ENCODE measurements at regions not wholly inside any gene's neighbourhood (a gene's known extent, or its start where the extent isn't known, plus 50 kb on each side); places are given as distances from the start of the nearest gene placed in this dataset.

DNA sequence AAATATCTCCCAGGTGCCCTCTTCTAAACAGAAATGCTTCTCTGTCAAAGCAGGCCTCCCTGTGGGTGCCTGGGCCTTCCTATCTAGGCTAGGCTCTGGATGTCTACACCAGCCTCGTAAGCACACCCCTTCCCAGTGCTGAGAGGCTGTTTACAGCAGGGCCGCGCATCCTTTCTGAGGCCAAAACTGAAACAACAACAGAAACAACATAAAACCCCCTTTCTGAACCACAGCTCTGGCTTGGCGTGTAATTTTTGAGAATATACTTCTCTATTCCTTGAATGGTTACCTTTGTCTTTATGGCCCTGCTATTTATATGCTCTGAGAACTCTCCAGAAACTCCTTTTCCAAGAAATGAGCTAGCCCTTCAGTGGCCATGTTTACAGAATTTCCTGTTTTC is 118.4 kb downstream of the BCL2L11 start:
- peaks cover 6% of the 10 kb centered on the region for H3K36me3 Mint-ChIP-seq (ENCODE audit: insufficient read depth, unreplicated experiment)
- H3K4me1 Mint-ChIP-seq (ENCODE audit: insufficient read depth, unreplicated experiment), result peaks cover 10% of the 10 kb centered on the region
- TF ChIP-seq, protein P1, sequence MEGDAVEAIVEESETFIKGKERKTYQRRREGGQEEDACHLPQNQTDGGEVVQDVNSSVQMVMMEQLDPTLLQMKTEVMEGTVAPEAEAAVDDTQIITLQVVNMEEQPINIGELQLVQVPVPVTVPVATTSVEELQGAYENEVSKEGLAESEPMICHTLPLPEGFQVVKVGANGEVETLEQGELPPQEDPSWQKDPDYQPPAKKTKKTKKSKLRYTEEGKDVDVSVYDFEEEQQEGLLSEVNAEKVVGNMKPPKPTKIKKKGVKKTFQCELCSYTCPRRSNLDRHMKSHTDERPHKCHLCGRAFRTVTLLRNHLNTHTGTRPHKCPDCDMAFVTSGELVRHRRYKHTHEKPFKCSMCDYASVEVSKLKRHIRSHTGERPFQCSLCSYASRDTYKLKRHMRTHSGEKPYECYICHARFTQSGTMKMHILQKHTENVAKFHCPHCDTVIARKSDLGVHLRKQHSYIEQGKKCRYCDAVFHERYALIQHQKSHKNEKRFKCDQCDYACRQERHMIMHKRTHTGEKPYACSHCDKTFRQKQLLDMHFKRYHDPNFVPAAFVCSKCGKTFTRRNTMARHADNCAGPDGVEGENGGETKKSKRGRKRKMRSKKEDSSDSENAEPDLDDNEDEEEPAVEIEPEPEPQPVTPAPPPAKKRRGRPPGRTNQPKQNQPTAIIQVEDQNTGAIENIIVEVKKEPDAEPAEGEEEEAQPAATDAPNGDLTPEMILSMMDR (IDR thresholded peaks at IDR 0.05; ENCODE audit: unreplicated experiment), result no peak
- ChIA-PET CTCF (no interaction called here), POLR2A (interaction anchor here (0.6 to 0.7 kb wide), 2 partner anchors 13 to 109 kb away, joined by 3 to 5 read pairs; no protein-coding TSS in a partner anchor)
- H3K9me3 Mint-ChIP-seq (ENCODE audit: unreplicated experiment), result no peaks in the 10 kb centered on the region
- no peak for DNase-seq (ENCODE audit: unreplicated experiment)
- H3K27me3 Mint-ChIP-seq (ENCODE audit: insufficient read depth, unreplicated experiment), result no peaks in the 10 kb centered on the region
- no TSS peak for BruUV-seq (replicated peaks)
- intact Hi-C loops (cut with micrococcal nuclease), result no loop called here
- no peak overlapping the region for H3K4me3 Mint-ChIP-seq (ENCODE audit: unreplicated experiment)
- no peak overlapping the region for H3K27ac Mint-ChIP-seq (ENCODE audit: low read depth, unreplicated experiment)

DNA sequence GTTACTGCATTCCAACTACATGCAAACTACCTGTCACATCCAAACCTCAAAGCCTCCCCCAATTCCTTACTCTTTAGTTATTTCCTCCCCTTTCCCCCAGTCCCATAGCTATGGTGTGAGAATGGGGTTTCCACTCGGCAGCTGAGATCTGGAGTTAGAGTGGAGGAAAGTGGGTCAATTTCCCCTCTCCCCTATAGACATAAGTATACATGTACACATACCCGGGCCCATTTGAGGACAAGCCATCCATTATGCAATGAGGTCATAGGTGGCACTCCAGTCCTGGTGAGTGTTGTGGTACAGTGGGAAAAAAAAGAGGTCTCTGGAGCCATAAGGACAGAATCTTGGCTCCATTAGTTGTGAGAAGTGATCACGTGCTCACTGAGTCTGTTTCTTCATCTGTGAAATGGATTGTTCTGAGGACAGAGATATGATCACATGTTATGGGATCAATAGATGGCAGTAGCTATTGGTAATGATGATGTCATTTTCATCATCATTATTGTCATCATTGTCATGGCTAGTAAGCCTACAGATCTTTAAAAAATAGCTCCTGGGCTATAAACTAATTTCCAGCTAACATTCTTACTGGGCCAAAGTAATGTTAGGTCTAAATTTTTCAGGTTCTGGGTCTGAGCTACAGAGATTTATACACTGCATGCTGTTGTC is 119.0 kb downstream of the BCL2L11 start:
- TF ChIP-seq, protein P1 (IDR thresholded peaks at IDR 0.05; ENCODE audit: unreplicated experiment), result no peak
- Mint-ChIP-seq H3K27me3 (ENCODE audit: insufficient read depth, unreplicated experiment) (no peaks in the 10 kb centered on the region), H3K4me3 (ENCODE audit: unreplicated experiment) (no peak overlapping the region), H3K36me3 (ENCODE audit: insufficient read depth, unreplicated experiment) (peaks cover 6% of the 10 kb centered on the region), H3K4me1 (ENCODE audit: insufficient read depth, unreplicated experiment) (peaks cover 10% of the 10 kb centered on the region), H3K9me3 (ENCODE audit: unreplicated experiment) (no peaks in the 10 kb centered on the region), H3K27ac (ENCODE audit: low read depth, unreplicated experiment) (no peak overlapping the region)
- DNase-seq (ENCODE audit: unreplicated experiment), result no peak
- intact Hi-C loops (cut with micrococcal nuclease), result no loop called here
- no TSS peak for BruUV-seq (replicated peaks)
- ChIA-PET CTCF (interaction anchor here (1.2 kb wide), 1 partner anchor 469 kb away, joined by 3 read pairs; no protein-coding TSS in a partner anchor), POLR2A (interaction anchor here (0.6 kb wide), 1 partner anchor 110 kb away, joined by 3 read pairs; no protein-coding TSS in a partner anchor)

- peaks cover 17% of the 10 kb centered on the region for H3K36me3 Mint-ChIP-seq (ENCODE audit: insufficient read depth, unreplicated experiment)
- TF ChIP-seq, protein P1 (IDR thresholded peaks at IDR 0.05; ENCODE audit: unreplicated experiment), result no peak
- H3K27ac Mint-ChIP-seq (ENCODE audit: low read depth, unreplicated experiment), result no peak overlapping the region
- no TSS peak for BruUV-seq (replicated peaks)
- H3K4me1 Mint-ChIP-seq (ENCODE audit: insufficient read depth, unreplicated experiment), result no peaks in the 10 kb centered on the region
- intact Hi-C loops (cut with micrococcal nuclease), result no loop called here
- ChIA-PET CTCF (no interaction called here), POLR2A (interaction anchor here (0.6 to 1.2 kb wide), 2 partner anchors 122 to 1631 kb away, joined by 3 to 5 read pairs; partner anchors contain the start of gene BCL2L11)
- no peak overlapping the region for H3K4me3 Mint-ChIP-seq (ENCODE audit: unreplicated experiment)
- DNase-seq (ENCODE audit: unreplicated experiment), result no peak
- H3K27me3 Mint-ChIP-seq (ENCODE audit: insufficient read depth, unreplicated experiment), result no peaks in the 10 kb centered on the region
- no peaks in the 10 kb centered on the region for H3K9me3 Mint-ChIP-seq (ENCODE audit: unreplicated experiment)
Measured at GRCh38 chr2:111243295-111243694, 122.6 kb downstream of the BCL2L11 start.

GRCh38 chr2:111244864-111245263 is 124.2 kb downstream of the BCL2L11 start:
- BruUV-seq (replicated peaks), result no TSS peak
- Mint-ChIP-seq H3K36me3 (ENCODE audit: insufficient read depth, unreplicated experiment) (peaks cover 11% of the 10 kb centered on the region), H3K27ac (ENCODE audit: low read depth, unreplicated experiment) (no peak overlapping the region), H3K27me3 (ENCODE audit: insufficient read depth, unreplicated experiment) (no peaks in the 10 kb centered on the region), H3K4me3 (ENCODE audit: unreplicated experiment) (no peak overlapping the region), H3K9me3 (ENCODE audit: unreplicated experiment) (no peaks in the 10 kb centered on the region), H3K4me1 (ENCODE audit: insufficient read depth, unreplicated experiment) (no peaks in the 10 kb centered on the region)
- ChIA-PET POLR2A (interaction anchor here (0.7 kb wide), 1 partner anchor 96 kb away, joined by 3 read pairs; no protein-coding TSS in a partner anchor), CTCF (no interaction called here)
- TF ChIP-seq, protein P1 (IDR thresholded peaks at IDR 0.05; ENCODE audit: unreplicated experiment), result no peak
- intact Hi-C loops (cut with micrococcal nuclease), result no loop called here
- no peak for DNase-seq (ENCODE audit: unreplicated experiment)

Data from MCF 10A (cell line).